GM21526 (cell line): ENCODE measurements at regions not wholly inside any gene's neighbourhood (a gene's known extent, or its start where the extent isn't known, plus 50 kb on each side); places are given as distances from the start of the nearest gene placed in this dataset.
"Not testable (repeated sequence)": the region's sequence is repeated elsewhere in the genome, so short reads cannot be mapped to it uniquely, and the experiment has no call there.

ENCODE experiments used
- ATAC-seq: cut with Tn5 transposase; IDR thresholded peaks from one replicate; pipeline ENCODE4 v1.9.1; 2021; ENCODE audit warnings: moderate library complexity; ENCODE audit not compliant: unreplicated experiment, low FRiP score

GRCh38 chr3:181289306-181289705 lies 299.8 kb upstream of the DNAJC19 start:
- no peak for ATAC-seq

- ATAC-seq, result no peak
These were observed 298.6 kb upstream of the DNAJC19 start for GRCh38 chr3:181288145-181288544.

DNA sequence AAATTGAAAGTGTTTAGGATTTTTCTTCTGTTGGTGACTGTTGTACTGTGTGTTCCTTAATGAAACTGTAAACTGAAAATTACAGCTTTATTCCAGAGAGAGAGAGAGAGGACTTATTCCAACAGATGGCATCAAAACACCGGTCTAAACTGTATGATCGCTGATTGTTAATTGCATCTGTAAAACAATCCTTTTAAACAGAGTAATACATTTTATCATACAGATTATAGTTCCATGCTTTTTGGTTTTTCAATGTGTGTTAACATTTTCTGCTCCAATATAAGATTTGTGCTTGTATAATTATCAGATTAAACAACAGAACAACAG lies 289.7 kb upstream of the DNAJC19 start:
- no peak for ATAC-seq

- ATAC-seq, result no peak
These were observed 289.1 kb upstream of the DNAJC19 start for GRCh38 chr3:181278468-181279238.

DNA sequence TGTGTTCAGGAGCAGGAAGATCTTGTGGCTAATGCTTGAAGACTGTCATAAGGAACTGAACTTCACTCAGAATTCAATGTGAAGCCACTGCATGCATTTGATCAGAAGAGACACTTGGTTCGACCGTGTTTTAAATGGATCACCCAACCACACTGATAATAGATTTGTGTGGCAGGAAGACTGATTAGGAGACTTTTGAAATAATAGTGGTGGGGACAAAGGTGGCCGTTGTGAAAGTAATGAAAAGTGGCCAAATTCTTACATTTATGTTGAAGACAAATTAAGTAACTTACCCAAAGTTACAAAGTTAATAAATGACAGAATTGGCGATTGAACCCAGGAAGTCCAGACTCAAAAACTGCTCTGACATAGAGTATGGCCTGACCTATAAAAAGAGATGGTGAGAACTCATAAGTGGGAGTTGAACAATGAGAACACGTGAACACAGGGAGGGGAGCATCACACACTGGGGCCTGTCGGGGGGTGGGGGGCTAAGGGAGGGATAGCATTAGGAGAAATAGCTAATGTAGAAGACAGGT lies 286.9 kb upstream of the DNAJC19 start:
- no peak for ATAC-seq

DNA sequence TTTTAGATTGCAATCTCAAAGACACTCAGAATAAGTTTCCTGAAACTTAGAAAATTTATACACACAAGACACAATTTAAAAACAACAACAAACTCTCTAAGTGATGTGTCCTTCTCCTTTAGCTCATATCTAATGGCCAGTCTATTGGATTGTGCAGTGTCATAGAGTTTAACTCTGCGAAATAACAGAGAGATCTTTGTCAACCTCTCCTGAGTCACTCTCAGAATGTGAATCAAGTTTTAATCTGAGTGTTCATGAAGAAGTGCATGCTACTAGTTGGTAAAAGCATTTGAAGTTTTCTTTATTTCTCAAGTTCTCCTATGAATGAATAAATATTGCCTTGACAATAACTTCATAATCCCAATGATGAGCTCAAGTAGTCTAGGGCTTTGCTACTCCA lies 284.5 kb upstream of the DNAJC19 start:
- ATAC-seq, result no peak

DNA sequence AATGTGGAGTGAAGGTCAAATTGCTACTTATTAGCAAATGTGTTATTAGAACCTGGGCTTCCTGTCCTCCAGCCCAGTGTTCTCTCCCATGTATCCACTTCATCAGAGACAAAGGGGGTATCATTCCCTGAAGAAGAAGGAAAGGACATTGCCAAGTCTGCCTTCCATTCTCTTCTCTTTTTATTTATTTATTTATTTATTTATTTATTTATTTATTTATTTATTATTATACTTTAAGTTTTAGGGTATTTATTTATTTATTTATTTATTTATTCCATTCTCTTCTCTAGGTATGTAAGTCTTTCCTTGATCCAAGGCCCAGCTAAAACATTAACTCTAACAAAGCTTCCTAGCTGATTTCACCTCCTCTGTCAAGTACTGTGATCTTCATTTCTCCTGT lies 277.8 kb upstream of the DNAJC19 start:
- ATAC-seq, result no peak

GRCh38 chr3:181265750-181266333 lies 276.3 kb upstream of the DNAJC19 start:
- peak; percentile 88 for ATAC-seq

DNA sequence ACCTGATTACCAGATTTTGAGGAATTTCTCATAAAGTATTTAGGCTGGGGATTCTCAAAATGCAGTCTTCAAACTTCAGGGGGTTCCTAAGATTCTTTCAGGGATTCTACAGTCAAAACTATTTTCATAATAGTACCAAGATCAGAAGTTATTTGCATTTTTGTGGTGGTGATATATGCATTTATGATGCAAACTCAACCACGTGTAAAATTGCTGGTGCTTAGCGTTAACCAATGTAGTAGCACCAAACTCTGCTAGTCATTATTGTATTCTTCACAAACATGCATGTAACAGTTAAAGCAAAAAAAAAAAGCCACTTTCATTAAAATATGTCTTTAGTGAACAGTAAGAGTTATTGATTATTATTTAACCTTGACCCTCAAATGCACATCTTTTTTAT lies 274.9 kb upstream of the DNAJC19 start:
- no peak for ATAC-seq

GRCh38 chr3:181253796-181254195 lies 264.3 kb upstream of the DNAJC19 start:
- no peak for ATAC-seq

DNA sequence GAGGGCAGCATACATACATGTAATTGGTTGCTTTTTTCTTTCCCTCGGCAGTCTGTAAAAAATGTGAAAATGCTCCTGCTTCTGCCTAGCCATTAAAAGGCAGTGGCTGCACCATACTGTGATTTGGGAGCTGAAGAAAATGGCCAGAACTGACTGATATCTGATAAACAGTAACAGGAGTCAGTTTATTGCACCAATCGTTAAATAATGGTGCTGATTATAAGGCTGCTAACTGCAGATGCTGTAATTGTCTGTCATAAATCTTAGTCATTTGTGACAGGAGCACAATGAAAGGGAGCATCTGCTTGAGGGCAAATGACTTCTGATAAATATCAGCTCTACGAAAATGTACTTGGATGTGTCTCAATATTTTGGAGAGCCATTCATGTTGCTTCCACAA lies 263.1 kb upstream of the DNAJC19 start:
- ATAC-seq, result no peak

DNA sequence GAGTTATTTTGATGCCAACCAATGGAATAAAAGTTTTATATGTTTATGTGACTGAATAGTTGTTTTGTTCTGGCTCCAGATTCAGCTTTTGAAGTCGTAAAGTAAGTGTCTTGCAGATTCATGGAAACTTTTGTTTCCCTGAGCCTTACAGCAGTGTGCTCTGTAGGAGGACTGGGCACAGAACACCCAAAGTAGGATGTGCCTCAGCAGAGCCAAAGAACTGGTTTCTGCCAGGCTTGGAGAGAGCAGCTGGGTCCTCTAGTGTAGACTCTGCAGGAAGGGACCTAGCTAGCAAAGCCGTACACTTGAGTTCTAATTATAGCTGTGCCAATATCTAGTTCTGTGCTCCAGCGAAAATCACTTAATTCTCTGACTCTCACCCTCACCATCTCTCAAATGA lies 261.2 kb upstream of the DNAJC19 start:
- ATAC-seq, result no peak

GRCh38 chr3:181239441-181239840 lies 249.9 kb upstream of the DNAJC19 start:
- ATAC-seq, result no peak

- ATAC-seq, result no peak
These were observed 240.7 kb upstream of the DNAJC19 start for GRCh38 chr3:181230258-181230657.

DNA sequence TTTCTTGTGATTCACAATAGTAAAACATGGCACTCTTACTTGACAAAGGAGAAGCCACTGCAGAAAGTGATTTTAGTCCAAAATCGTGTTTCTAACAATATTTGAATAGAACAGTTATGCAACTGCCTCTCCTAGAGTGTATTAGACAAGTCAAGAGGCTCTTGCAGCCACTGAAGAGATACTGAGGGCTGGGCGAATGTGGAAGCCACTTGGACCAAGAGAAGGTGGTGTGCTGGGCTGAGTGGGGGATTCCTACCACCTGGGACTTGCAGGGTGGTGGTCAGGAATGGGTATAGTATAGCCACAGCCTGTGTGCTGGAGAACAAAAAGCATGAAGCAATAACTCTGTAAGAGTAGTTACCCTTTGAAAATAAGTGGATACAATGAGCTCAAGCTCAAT lies 223.8 kb upstream of the DNAJC19 start:
- ATAC-seq, result no peak

GRCh38 chr3:181212271-181212670 lies 222.7 kb upstream of the DNAJC19 start:
- ATAC-seq, result no peak

DNA sequence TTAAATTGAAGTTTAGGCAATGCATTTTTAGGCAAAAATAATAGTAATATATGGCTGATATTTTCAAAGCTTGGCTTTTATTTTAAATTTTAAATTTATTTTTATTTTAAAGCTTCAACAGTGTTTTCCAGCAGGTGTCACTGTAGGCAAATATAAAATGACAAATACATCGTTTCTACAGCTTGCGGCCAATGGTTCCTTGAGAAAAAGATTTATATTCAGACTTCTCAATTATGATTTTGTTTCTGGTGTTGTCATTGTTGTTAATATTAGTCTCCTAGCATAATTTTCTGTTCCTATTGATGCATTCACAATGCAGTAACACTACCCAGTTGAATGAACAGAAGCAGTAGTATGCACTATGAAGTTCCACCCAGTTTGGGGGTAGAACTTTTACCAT lies 220.7 kb upstream of the DNAJC19 start:
- ATAC-seq, result no peak

- no peak for ATAC-seq
These were observed 200.0 kb upstream of the DNAJC19 start for GRCh38 chr3:181189556-181189955.

- no peak for ATAC-seq
These were observed 194.2 kb upstream of the DNAJC19 start for GRCh38 chr3:181183764-181184163.

- not testable (repeated sequence) for ATAC-seq
These were observed 193.5 kb upstream of the DNAJC19 start for GRCh38 chr3:181183057-181183456.

DNA sequence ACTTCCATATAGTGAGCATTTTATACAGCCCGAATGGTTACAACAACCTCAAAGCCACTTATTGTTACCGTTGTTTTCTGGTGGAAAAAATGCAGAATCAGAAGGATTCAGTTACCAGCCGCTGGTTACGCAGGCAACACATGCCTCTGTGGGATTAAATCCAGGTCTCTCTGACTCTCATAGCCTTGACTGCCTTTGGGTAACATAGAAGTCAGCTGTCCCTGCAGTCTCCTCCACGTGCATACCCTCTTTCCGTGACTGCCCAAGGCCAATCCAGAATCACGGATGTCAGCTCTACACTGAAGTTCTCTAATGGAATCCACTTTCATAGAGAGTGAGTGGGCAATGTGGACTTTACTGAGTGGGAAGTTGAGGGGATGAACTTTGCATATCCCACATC lies 189.5 kb upstream of the DNAJC19 start:
- no peak for ATAC-seq

GRCh38 chr3:181176601-181177000 lies 187.1 kb upstream of the DNAJC19 start:
- no peak for ATAC-seq
